HG03521 (cell line): ENCODE measurements at regions not wholly inside any gene's neighbourhood (a gene's known extent, or its start where the extent isn't known, plus 50 kb on each side); places are given as distances from the start of the nearest gene placed in this dataset.
"Not testable (repeated sequence)": the region's sequence is repeated elsewhere in the genome, so short reads cannot be mapped to it uniquely, and the experiment has no call there.

ENCODE experiments used
- ATAC-seq: cut with Tn5 transposase; IDR thresholded peaks from one replicate; pipeline ENCODE4 v1.9.1; 2021; ENCODE audit warnings: mild to moderate bottlenecking, moderate library complexity; ENCODE audit not compliant: unreplicated experiment

DNA sequence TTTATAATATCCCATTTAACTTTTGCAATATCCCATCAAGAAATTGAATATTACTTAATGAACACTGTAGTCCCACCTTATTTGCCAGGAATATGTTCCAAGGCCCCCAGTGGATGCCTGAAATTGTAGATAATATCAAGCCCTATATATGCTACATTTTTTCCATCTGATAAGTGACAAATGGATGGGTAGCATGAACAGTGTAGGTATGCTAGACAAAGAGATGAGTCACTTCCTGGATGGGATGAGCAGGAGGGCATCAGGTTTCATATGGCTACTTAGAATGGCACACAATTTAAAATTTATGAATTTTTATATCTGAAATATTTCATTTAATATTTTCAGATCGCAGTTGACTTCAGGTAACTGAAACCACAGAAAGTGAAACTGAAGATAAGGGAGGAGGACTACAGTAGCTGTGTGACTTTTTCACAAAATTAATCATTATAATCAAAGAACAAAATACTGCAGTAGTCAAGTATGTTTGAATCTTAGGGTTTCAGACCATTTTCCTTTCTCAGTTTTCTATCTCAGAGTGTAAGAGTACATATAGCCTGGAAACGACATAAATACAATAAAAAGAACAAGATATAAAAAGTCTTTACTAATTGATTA, 636.4 kb upstream of the ARRDC3 start:
- ATAC-seq = no peak

DNA sequence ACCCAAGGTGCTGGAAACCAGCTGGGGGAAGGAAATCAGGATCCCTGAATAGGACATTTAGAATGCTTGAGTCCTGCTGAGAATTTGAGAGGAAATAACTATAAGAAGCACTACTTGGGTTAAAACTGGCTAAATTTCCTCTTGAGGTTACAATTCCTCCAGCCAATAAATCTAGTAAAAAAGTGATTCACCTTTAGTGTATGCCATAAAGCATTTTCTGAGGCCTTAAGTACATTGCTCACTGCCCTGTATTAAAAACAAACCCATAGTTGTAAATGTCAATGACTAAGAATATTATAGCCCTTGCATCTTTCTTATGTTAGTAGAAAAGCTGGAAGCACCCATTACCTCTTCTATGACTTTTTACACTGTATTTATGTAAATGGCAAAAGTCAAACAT, 634.7 kb upstream of the ARRDC3 start:
- no peak for ATAC-seq

DNA sequence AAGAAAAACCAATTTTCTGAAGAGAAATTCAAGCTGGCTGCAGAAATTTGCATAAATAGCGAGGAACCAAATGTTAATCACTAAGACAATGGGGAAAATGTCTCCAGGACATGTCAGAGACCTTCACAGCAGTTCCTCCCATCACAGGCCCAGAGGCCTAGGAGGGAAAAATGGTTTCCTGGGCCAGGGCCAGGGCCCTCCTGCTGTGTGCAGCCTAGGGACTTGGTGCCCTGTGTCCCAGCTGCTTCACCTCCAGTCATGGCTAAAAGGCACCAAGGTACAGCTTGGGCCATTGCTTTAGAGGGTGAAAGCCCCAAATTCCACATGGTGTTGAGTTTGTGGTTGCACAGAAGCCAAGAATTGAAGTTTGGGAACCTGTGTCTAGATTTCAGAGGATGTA, 628.7 kb upstream of the ARRDC3 start:
- not testable (repeated sequence) for ATAC-seq

DNA sequence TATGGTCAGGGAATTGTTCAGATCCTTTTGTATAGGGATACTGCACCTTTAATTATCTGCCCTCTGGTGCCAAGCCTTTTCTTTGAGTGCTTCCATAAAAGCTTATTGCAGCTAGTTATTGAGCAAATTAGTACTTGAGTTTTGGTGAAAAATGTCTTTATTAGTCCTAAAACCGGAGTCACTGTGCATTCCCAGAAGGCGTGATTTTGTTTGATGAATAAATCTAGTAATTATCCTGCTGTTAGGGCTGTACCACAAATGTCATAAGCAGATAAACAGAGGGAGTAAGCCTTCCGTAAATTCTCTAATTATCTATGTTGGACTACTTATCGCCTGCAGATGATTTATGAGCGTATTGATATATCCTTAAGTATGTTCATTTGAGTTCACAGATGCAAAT, 620.7 kb upstream of the ARRDC3 start:
- ATAC-seq = no peak

DNA sequence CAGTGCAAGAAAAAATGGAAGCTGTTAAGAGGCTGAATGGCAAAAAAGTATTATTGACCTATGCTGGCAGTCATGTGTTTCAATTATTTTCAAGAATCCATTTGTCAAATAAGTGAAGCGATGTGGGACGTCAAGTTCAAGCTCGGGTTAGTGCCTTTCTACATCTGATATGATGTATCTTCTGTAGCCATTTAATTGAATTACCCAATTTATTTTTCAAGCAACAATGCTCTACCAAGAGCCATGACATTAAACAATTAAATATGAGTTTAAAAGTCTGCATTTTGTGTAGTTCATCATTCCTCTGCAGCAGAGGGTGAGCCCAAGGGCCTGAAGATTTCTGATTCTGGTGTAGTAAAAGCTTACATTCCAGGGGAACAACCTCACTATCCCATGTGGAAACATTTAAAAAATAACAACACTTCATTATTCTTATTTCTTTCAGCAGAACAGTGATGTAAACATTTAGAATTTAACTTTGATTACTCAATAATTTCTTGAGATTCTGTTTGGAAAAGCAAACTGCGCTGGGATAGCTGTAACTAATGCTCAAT, 619.7 kb upstream of the ARRDC3 start:
- no peak for ATAC-seq

DNA sequence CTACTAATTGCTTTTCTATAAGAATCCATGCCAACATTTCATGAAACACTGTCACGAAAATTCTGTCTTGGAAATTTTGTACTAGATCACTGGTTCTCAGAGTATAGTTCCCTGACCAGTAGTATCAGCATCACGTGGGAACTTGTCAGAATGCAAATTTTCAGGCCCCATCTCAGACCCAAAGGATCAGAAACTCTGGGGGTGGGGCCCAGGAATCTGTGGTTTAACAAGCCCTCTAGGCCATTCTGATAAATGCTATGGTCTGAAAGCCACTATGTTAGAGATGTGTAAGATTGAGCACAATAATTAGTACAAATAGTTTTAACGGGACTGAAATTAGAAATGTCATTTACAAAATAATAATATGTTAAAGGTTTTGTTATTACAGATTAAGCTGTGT, 615.7 kb upstream of the ARRDC3 start:
- ATAC-seq = no peak

DNA sequence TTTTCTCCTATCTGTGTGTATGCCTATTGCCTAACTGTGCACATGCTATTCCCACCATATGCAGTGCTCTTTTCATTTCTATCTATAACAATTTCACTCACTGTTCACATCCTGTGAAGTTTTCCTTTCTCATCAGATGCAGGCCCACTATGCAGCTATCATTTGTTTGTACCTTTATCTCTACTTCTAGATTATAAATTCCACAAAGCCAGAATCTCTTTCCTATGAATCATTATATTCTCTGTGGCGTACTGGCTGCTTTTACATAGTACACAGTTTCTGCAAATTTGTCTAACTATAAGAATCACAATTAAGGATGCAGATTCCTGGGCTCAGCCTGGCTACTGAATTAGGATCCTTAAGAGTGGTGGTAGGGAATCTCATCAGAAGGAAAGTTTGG, 600.8 kb upstream of the ARRDC3 start:
- ATAC-seq = no peak

DNA sequence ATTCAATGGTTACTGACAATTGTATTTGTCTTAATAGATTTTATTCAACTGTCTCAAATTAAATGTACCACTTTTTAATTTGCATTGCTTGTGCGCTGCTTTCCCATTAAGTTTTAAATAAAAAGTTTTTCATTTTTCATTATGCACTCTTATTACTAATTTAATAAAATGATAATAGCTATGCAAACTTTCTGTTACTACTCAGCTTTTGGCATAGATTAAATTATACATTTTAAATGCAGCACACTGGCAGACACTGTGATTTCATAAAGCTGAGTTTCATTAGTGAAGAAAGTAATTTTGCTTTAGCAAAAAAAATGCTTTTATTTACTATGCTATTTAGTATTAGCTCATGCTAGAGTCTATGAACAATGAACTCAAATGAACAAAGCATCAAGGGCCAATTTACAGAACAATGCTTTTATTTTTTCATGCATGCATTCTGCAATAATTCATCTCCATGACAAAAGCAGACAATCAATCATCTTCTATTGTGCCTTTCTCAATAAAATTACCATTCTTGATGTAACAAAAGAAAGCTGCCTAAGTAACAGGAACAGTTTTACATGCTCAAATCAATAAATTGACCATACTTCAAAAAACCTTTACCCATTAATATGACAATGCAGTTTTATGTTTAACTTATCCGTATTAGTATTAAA, 595.2 kb upstream of the ARRDC3 start:
- no peak for ATAC-seq

DNA sequence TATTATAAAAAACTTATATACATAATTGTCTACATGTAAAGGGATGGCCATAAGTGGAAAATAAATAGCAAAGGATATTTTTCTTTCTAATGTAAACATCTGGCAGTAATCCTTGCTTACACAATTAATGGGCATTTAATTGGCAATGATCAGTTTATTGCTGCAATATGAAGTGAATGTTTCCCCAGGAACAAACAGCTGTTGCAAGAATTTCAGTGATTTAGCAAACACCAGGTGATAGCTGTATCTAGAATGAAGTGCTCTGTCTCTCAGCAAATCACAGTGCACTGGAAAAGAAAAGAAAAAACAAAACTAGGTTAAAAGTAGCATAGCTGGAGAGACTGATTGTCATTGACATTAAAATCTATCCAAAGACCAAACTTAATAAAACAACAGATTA, 594.5 kb upstream of the ARRDC3 start:
- no peak for ATAC-seq

DNA sequence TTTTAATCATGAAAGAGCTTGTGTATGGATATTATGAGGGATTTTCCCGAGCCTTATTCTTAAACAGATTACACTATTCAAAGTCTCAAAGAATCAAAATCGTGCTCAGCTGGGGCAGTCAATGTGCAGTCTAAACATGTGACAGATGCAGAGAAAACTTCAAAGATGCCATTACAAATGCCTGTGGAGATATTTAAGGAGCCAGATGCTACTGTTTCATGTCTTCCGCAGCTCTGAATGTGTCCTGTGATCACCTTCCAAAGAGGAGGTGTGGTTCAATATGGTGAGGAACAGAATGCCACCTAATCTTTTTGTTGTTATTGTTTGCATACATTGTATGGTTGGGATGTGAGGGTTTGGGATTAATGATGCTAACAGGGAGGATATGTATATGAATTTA, 593.3 kb upstream of the ARRDC3 start:
- no peak for ATAC-seq

DNA sequence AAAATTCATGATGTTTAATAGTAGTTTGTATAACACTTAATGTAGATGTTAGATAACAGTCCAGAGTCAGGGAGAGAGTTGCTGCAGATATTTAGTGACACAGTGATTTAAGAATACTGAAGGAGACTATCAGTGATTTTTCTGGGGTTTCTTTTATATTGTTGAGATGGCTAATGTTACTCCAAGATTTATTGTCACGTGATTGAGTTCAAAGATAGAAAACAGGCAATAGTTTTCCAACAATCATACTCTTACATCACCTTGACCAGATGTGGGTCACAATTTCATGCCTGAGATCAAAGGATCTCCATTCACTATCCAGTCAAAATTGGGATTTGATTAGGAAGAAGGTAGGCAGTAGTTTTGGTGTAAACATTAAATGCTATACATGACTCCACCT, 580.0 kb upstream of the ARRDC3 start:
- ATAC-seq = no peak

DNA sequence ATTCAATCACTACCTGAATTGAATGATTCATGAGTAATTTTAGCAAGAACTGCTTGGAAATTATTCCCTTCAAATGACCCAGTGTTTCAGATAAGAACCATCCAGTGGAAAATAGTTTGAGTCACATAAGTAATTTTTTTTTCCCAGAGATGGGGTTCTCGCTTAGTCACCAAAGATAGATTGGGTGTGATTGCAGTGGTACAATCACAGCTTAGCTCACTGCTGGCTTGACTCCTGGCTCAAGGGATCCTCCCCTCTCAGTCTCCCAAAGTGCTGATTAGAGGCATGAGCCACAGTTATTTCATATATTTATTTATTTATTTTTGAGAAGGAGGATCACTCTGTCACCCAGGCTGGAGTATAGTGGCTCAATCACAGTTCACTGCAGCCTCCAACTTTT, 574.5 kb upstream of the ARRDC3 start:
- ATAC-seq = no peak

DNA sequence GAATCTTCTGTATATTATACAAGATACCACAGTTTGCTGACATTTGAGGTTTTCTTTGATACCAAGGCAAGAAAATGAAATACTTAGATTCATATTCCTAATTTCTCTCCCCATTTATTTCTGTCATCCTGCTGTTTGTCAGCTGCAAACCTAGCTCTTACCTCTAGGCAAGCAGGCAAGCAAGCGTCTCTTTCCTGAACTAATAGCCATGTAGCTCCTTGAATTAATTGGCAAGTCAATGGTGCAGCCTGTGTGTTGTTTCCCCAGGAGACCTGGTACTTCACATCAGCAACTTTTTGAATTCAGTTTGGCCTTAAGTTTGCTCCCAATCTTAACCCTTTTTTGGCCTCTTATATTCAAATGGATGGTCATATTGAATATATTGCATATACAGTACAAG, 573.6 kb upstream of the ARRDC3 start:
- no peak for ATAC-seq

DNA sequence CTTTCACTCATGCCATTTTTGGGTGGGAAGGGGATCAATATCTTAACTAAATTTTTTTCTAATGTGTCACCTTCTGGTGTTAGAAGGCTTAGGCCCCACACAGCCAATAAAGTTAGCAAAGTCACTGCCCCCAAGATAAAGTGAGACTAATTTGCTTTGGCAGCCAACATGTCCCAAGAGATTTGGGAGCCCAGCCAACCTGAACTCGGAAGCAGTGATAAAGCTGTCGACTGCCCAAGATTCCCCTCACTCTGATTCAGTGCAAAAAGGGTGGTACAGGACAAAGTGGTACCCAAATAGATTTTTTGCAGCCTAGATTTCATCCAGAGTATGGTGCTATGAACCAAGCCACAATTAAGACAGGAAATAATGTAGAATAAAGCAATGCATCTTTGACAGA, 572.5 kb upstream of the ARRDC3 start:
- ATAC-seq = no peak

DNA sequence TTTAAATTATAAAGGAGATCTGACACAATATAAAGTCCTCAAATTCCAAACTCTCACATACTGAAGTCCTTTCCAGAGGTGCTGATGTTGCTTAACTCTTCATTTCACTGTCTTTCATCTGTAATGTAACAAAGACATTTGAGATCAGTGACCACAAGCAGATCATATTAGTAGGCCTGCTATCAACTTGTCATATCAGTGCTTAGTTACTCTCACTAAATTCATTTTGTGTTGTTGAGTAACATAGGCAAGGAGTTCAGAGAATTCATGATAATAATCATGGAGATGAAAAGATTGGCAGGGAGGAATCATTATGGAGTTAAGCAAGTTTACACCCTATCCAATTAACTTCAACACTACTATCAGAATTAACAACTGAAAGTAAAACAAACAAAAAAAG, 571.0 kb upstream of the ARRDC3 start:
- ATAC-seq = no peak

DNA sequence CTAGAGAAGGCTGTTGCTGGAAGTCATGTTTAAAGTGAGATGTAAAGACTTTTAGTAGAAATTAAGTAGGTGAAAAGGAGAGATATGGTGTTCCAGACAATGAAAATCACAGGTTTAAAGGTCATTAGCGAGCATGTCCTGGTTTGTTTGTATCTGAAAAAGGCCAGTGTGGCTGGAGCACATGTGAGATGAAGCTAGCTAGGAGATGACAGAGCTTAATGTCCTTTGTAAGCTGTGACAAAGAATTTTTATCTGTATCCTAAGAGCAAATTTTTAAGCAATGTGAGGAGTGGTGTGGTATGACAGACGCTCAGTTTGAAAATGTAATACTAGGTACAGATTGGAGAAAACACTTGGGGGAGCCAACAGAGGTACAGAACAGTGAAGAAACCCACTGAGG, 567.2 kb upstream of the ARRDC3 start:
- ATAC-seq = no peak

DNA sequence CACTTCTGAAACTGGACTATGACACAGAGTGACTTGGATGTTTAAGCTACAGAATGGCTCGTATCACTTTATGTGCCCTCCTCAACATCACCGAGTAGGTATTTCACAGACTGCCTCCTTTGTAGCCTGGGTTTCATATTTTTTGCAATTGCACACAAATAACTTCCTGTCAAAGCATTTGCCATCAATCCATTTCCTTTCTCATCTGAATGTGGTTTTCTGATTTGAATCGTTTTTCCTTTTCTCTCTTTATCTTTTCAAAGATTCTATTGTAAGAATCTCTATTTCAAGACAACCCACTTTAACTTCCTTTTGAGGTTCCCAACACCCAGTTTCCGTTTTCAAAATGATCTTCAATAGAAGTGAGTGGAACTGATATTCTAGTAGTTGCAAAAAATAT, 563.8 kb upstream of the ARRDC3 start:
- ATAC-seq = no peak

DNA sequence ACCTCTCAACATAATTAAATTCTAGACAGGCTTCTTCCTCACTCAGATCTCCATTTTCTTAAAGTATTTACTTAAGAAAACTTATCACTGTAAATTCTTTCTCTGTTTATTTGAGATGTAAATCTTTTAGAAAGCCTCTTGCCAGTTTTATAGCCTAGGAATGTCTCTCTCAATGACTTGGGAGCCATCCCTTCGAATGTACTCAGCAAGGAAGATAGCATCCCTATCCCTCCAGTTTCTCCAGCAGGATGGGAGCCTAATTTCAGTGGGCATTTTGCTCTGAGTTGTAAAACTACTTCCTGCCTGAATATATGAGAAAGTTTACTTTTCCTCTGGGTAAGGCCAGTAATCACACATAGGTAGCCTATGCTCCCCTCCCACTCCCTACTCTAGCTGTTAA, 558.5 kb upstream of the ARRDC3 start:
- ATAC-seq = no peak

DNA sequence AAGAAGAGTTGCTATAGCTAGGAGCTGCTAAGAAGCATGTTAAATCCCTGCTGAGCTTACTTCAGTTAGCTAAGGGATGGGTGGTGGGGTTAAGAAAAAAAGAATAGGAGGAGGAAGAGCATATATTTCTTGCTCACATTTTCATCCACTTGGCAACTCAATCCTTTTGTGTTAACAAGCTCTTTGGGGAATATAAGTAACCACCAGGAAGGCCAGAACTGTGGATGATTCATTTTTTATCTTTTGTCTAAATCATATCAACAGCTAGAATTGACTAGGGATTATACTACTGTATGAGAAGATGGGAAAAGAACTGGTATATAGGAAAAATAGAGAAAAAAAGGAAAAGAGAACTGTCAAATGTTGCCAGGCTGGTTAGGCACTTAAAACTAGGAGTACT, 555.3 kb upstream of the ARRDC3 start:
- no peak for ATAC-seq

DNA sequence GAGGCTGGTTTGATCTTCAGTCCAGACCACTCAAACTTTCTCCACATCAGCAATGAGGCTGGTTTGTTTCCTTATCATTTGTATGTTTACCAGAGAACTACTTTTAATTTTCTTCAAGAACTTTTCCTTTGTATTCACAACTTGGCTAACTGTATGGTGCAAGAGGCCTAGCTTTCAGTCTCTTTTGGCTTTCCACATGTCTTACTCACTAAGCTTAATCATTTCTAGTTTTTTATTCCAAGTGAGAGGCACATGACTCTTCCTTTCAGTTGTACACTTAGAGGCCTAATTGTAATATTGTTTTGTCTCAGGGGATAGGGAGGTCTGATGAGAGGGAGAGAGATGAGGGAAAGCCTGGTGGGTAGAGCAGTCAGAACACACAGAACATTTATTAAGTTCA, 554.0 kb upstream of the ARRDC3 start:
- no peak for ATAC-seq

DNA sequence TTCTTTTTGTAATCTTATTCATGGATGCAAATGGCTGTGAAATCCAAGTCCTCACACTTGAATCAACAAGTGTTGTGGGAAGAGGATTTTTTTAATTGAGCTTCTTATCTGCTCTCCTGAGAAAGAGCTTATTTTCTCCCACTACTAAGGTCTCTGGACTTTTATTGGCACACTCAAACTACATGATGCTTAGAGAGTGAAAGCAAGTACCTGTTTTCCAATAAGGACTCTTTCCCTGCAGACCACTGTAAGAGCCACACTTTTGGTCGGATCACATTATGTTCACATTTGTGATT, 546.4 kb upstream of the ARRDC3 start:
- ATAC-seq = no peak

DNA sequence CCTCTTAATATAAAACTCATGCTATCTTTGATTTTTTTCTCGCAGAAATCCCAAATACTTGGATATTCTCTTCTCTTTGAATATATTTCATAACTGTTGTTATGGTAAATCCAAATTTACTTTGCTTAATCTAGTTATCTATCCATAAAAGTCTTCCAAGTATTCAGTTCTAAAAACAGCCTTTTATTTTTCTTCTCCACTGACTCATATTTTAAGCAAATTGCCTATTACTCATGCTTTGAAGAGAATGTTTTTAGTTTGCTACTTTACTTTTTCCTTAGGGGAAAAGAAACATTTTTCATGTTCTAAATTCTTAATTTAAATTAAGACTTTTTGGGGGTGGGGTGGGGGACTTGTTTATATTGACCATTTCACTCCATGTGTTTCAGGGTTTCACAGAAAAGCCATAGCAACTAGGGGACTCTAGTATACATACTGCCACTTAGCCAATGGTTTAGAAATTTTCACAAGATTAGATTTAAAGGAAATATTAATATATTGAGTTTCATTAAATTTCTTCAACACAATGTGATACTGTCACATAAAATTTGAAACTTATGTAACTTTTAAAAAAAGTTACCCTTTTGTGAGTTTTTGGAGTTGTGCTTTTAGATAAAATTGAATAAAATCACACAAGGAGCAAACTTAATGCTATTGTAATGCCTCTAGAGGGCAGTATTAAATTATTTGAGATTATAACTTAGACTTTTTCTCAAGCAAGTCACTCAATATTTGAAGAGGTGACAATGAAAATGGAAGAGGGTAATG, 545.8 kb upstream of the ARRDC3 start:
- no peak for ATAC-seq
